D721Med (cell line): ENCODE measurements at regions not wholly inside any gene's neighbourhood (a gene's known extent, or its start where the extent isn't known, plus 50 kb on each side); places are given as distances from the start of the nearest gene placed in this dataset.
"Not testable (repeated sequence)": the region's sequence is repeated elsewhere in the genome, so short reads cannot be mapped to it uniquely, and the experiment has no call there.

Experiments
- DNase-seq: peaks from one replicate; pipeline ENCODE4 v3.0.0; 2011; ENCODE audit warnings: low spot score; ENCODE audit not compliant: insufficient read length
- FAIRE-seq: peaks from 2 replicates; lab custom pipeline; 2011; peaks lifted over from hg19 to GRCh38; lab: Jason Lieb, UNC
- CTCF ChIP-seq: IDR thresholded peaks from 2 replicates; pipeline ENCODE4 v1.5.1; 2012; ENCODE audit warnings: mild to moderate bottlenecking, control low read depth; ENCODE audit not compliant: insufficient read depth; ENCODE audit errors: missing control alignments

GRCh38 chr3:28149960-28150359 is 91.5 kb upstream of the CMC1 start:
- DNase-seq = no peak
- TF ChIP-seq CTCF = no peak
- FAIRE-seq = no peak

- DNase-seq (no peak), FAIRE-seq (no peak)
- no peak for TF ChIP-seq CTCF
These were observed 90.8 kb upstream of the CMC1 start for GRCh38 chr3:28150465-28151206.

GRCh38 chr3:28151207-28151550 is 90.2 kb upstream of the CMC1 start:
- FAIRE-seq = no peak

GRCh38 chr3:28151608-28152228 is 89.7 kb upstream of the CMC1 start:
- no peak for FAIRE-seq
- no peak for TF ChIP-seq CTCF
- DNase-seq = no peak

More at GRCh38 chr3:28151207-28151550, 90.2 kb upstream of the CMC1 start:
- no peak for TF ChIP-seq CTCF
- DNase-seq = no peak

- DNase-seq (no peak), FAIRE-seq (no peak)
- TF ChIP-seq CTCF = no peak
These were observed 85.8 kb upstream of the CMC1 start for GRCh38 chr3:28155631-28156030.

- not testable (repeated sequence) for FAIRE-seq, DNase-seq
These were observed 84.8 kb upstream of the CMC1 start for GRCh38 chr3:28156599-28156998.

GRCh38 chr3:28171962-28172361 is 69.5 kb upstream of the CMC1 start:
- TF ChIP-seq CTCF = no peak
- FAIRE-seq (no peak), DNase-seq (no peak)
